Sigmoid colon (tissue), 6 donors: ENCODE measurements at regions not wholly inside any gene's neighbourhood (a gene's known extent, or its start where the extent isn't known, plus 50 kb on each side); places are given as distances from the start of the nearest gene placed in this dataset.
A peak's percentile ranks its signal among the peaks of the same experiment; 100 is the strongest.
"Not testable (repeated sequence)": the region's sequence is repeated elsewhere in the genome, so short reads cannot be mapped to it uniquely, and the experiment has no call there.

Experiments
- DNase-seq: peaks from one replicate; pipeline ENCODE4 v3.0.0-alpha.2; 2019
- H3K27ac ChIP-seq, 4 donors: fragments of 200-600 bp; sonication (generic); one replicate each; pipeline ENCODE4 v1.5.1; 2016 to 2019; ENCODE audit warnings: mild to moderate bottlenecking in 1 of 4
- H3K27me3 ChIP-seq, 3 donors: fragments of 200-600 bp; sonication (generic); one replicate each; pipeline ENCODE4 v1.5.1; 2019; ENCODE audit warnings: mild to moderate bottlenecking in 1 of 3
- H3K36me3 ChIP-seq, 4 donors: fragments of 200-600 bp; sonication (generic); one replicate each; pipeline ENCODE4 v1.5.1; 2016 to 2019
- H3K4me1 ChIP-seq, 4 donors: fragments of 200-600 bp; sonication (generic); one replicate each; pipeline ENCODE4 v1.5.1; 2017 to 2019
- H3K4me3 ChIP-seq, 4 donors: fragments of 200-600 bp; sonication (generic); one replicate each; pipeline ENCODE4 v1.5.1; 2017 to 2019; ENCODE audit warnings: mild to moderate bottlenecking in 2 of 4, moderate library complexity in 1 of 4
- H3K9me3 ChIP-seq, 4 donors: fragments of 200-600 bp in 3 of 4; sonication (generic) in 3 of 4; one replicate each; pipeline versions ENCODE4 v1.5.1 to v1.6.1; 2013 to 2019
- EP300 ChIP-seq, 4 donors: sonication (generic); formaldehyde crosslinking; IDR thresholded peaks; one replicate each; pipeline ENCODE4 v1.6.1; 2017; ENCODE audit warnings: antibody characterized with exemption in 4 of 4
- POLR2A ChIP-seq, 2 donors: fragments of 450-650 bp; IDR thresholded peaks; one replicate each; pipeline ENCODE4 v1.6.1; 2016; ENCODE audit warnings: antibody characterized with exemption in 2 of 2, mild to moderate bottlenecking in 2 of 2, moderate library complexity in 2 of 2
- POLR2AphosphoS5 ChIP-seq, 4 donors: sonication (generic); formaldehyde crosslinking; IDR thresholded peaks; one replicate each; pipeline ENCODE4 v1.6.1; 2017; ENCODE audit warnings: antibody characterized with exemption in 4 of 4
- WGBS, 2 donors: extraction: QIAGEN DNeasy Blood & Tissue Kit; methylation state at CpG; one replicate each; pipeline ENCODE4 v1.1.7; 2013; 5-methylcytosine and 5-hydroxymethylcytosine counted together
- intact Hi-C: fragments of 100-400 bp; cut with DNase I; formaldehyde crosslinking; loops from one replicate; pipeline ENCODE4 v1.15.1; 2023
- TF ChIP-seq, protein P1 (sequence below), 4 experiments: fragments of 450-650 bp in 3 of 4; fragments of 200-600 bp in 1 of 4; IDR thresholded peaks; one replicate each; pipeline ENCODE4 v1.5.1; 2016 to 2019; ENCODE audit warnings: antibody characterized with exemption in 4 of 4, mild to moderate bottlenecking in 3 of 4, moderate library complexity in 2 of 4
- donor health status: healthy with polysubstance abuse.
- donor health status: healthy.

DNA sequence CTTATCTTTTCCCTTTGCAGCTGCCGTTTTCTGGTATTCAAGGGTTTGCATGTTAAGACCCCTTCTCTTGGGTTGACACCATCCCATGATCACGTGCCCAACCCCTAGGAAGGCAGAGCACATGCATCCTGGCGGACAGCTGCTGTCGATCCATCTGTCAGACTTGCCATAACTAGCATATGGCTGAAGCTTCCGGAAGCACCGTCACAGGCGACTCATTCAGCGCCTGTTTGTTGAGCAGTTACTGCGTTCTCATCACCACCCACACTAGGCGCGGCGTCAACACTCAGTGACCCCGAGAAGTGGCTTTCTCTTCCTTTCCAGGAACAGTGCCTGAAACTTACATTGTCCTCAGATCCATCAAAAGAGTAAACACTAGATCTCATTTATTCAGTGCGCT, 93.6 kb downstream of the SOX1 start:
- H3K27ac ChIP-seq = no peak overlapping the region
- TF ChIP-seq EP300 (IDR thresholded peaks at IDR 0.05) (no peak), POLR2A (IDR thresholded peaks at IDR 0.05) (no peak), POLR2AphosphoS5 (IDR thresholded peaks at IDR 0.05) (no peak)
- TF ChIP-seq, protein P1, sequence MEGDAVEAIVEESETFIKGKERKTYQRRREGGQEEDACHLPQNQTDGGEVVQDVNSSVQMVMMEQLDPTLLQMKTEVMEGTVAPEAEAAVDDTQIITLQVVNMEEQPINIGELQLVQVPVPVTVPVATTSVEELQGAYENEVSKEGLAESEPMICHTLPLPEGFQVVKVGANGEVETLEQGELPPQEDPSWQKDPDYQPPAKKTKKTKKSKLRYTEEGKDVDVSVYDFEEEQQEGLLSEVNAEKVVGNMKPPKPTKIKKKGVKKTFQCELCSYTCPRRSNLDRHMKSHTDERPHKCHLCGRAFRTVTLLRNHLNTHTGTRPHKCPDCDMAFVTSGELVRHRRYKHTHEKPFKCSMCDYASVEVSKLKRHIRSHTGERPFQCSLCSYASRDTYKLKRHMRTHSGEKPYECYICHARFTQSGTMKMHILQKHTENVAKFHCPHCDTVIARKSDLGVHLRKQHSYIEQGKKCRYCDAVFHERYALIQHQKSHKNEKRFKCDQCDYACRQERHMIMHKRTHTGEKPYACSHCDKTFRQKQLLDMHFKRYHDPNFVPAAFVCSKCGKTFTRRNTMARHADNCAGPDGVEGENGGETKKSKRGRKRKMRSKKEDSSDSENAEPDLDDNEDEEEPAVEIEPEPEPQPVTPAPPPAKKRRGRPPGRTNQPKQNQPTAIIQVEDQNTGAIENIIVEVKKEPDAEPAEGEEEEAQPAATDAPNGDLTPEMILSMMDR (IDR thresholded peaks at IDR 0.05) = no peak
- H3K4me3 ChIP-seq = no peak overlapping the region
- DNase-seq = no peak
- H3K9me3 ChIP-seq = peaks cover 0 to 6% (median 0%) of the 10 kb centered on the region in 4 donors
- H3K4me1 ChIP-seq = no peaks in the 10 kb centered on the region
- intact Hi-C loops = no loop called here
- no peaks in the 10 kb centered on the region for H3K36me3 ChIP-seq
- H3K27me3 ChIP-seq = peaks cover 0 to 9% (median 0%) of the 10 kb centered on the region in 3 donors
- WGBS, 2 donors = 84 to 87% methylated on average over 14 of the region's 14 CpGs

DNA sequence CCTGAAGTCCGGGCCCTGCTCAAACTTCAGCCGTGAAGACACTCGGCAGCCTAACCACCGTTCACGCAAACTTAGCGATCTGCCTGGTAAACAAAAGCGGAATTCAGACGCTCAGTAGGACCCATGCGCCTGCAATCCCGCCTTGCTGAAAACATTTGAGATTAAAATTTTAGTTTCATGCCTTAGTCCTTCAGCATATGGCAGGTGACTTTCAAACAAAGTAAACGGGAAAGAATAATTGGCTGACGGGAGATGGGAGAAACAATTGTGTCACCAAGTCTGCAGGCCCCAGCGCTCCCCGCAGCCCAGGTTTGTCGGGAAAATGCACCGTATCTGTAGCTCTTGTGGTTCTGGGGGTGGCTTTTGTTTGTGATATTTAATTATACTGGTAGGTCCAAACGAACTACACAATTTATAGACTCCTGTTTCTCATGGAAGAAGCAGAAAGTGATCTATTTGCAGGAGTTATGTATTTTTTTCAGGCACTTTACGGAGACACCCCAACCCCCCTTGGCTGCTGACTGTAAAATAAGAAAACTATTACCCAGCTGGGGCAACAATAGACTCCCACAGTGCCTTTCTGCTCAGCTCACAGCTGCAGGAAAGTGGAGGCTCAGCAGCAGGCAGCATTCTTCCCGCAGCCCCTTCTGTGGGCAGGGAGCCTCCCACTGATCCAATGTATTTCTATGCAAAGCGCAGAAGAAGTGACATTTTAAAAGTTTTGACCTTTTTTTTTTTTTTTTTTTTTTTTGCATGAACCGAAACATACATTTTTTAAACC, 94.8 kb downstream of the SOX1 start:
- no peak for DNase-seq
- Histone ChIP-seq H3K9me3 (peaks cover 0 to 6% (median 0%) of the 10 kb centered on the region in 4 donors), H3K27me3 (peaks cover 0 to 15% (median 0%) of the 10 kb centered on the region in 3 donors), H3K4me3 (no peak overlapping the region), H3K36me3 (no peaks in the 10 kb centered on the region), H3K27ac (no peak overlapping the region), H3K4me1 (no peaks in the 10 kb centered on the region)
- no peak for TF ChIP-seq POLR2A (IDR thresholded peaks at IDR 0.05)
- TF ChIP-seq POLR2AphosphoS5 (IDR thresholded peaks at IDR 0.05) = no peak
- TF ChIP-seq, protein P1 (IDR thresholded peaks at IDR 0.05) = no peak
- WGBS, 2 donors = 53 to 86% methylated on average over 21 of the region's 21 CpGs
- intact Hi-C loops = no loop called here

DNA sequence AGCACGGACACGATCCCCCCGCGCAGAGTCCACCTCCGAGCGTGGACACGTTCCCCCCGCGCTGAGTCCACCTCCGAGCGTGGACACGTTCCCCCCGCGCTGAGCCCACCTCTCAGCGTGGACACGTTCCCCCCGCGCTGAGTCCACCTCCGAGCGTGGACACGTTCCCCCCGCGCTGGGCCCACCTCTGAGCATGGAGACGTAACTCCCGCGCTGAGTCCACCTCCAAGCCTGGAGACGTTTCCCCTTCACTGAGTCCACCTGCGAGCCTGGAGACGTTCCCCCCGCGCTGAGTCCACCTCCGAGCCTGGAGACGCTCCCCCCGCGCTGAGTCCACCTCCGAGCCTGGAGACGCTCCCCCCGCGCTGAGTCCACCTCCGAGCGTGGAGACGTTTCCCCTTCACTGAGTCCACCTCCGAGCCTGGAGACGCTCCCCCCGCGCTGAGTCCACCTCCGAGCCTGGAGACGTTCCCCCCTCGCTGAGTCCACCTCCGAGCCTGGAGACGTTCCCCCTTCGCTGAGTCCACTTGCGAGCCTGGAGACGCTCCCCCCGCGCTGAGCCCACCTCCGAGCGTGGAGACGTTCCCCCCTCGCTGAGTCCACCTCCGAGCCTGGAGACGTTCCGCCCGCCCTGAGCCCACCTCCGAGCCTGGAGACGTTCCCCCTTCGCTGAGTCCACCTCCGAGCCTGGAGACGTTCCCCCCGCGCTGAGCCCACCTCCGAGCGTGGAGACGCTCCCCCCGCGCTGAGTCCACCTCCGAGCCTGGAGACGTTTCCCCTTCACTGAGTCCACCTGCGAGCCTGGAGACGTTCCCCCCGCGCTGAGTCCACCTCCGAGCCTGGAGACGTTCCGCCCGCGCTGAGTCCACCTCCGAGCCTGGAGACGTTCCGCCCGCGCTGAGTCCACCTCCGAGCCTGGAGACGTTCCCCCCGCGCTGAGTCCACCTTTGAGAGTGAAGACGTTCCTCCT, 97.0 kb downstream of the SOX1 start:
- not testable (repeated sequence) for H3K4me3 ChIP-seq

DNA sequence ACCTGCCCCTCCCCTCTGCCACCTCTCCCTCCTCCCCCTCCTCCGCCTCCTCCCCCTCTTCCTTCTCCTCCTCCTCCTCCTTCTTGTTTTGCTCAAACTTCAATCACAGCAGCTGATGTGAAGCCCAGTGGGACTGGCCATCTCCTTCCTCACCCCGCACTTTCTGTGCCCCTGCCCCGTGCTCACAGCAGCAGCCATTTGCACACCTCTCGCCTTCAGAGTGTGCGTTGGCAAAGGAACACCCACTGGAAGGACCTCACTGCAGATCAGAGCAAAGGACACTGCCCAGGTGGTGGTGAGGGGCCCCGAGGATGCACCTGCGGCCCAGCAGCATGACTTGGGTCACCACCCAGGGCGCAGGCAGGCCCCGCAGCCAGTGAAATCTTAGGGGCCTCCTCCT, 98.8 kb downstream of the SOX1 start:
- H3K4me1 ChIP-seq = no peaks in the 10 kb centered on the region
- no peaks in the 10 kb centered on the region for H3K9me3 ChIP-seq
- H3K4me3 ChIP-seq = no peak overlapping the region
- H3K27me3 ChIP-seq = peaks cover 0 to 15% (median 0%) of the 10 kb centered on the region in 3 donors
- DNase-seq = no peak
- 73 to 85% methylated on average over 9 of the region's 9 CpGs for WGBS, 2 donors
- TF ChIP-seq EP300 (IDR thresholded peaks at IDR 0.05) = no peak
- no peak for TF ChIP-seq POLR2AphosphoS5 (IDR thresholded peaks at IDR 0.05)
- TF ChIP-seq, protein P1 (IDR thresholded peaks at IDR 0.05) = no peak
- TF ChIP-seq POLR2A (IDR thresholded peaks at IDR 0.05) = no peak
- H3K27ac ChIP-seq = no peak overlapping the region
- H3K36me3 ChIP-seq = no peaks in the 10 kb centered on the region
- intact Hi-C loops = no loop called here

More for the DNA sequence above, 97.0 kb downstream of the SOX1 start:
- H3K36me3 ChIP-seq, intact Hi-C loops, H3K9me3 ChIP-seq, H3K4me1 ChIP-seq, H3K27ac ChIP-seq: not testable (repeated sequence)
- DNase-seq = peak; percentile 33
- H3K27me3 ChIP-seq = peaks cover 0 to 15% (median 0%) of the 10 kb centered on the region in 3 donors
- WGBS, 2 donors = 96 to 97% methylated on average over 95 to 97 of the region's 97 CpGs

DNA sequence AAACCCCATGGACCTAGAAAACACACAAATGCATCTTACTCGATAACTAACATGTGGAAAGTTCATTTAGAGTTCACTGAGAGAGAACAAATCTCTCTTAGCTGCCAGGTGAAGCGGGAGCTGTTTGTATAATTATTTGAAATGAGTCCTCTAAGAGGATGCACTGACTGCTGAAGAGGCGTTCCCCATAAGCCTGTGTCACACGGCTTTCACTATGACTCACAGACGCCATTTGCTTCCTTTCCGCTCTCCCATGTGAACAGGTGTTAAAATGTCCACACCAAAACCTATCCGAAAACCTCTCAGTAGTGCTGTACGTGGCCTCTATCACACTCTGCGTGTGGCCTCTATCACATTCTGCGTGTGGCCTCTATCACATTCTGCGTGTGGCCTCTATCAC, 101.8 kb downstream of the SOX1 start:
- no peaks in the 10 kb centered on the region for H3K9me3 ChIP-seq
- intact Hi-C loops = no loop called here
- no peaks in the 10 kb centered on the region for H3K36me3 ChIP-seq
- DNase-seq = no peak
- H3K27ac ChIP-seq = no peak overlapping the region
- H3K4me1 ChIP-seq = peaks cover 0 to 11% (median 8%) of the 10 kb centered on the region in 4 donors
- peaks cover 0 to 17% (median 0%) of the 10 kb centered on the region in 3 donors for H3K27me3 ChIP-seq
- no peak for TF ChIP-seq POLR2A (IDR thresholded peaks at IDR 0.05)
- TF ChIP-seq EP300 (IDR thresholded peaks at IDR 0.05) = no peak
- TF ChIP-seq, protein P1 (IDR thresholded peaks at IDR 0.05) = no peak
- no peak for TF ChIP-seq POLR2AphosphoS5 (IDR thresholded peaks at IDR 0.05)
- 89 to 94% methylated on average over 11 of the region's 11 CpGs for WGBS, 2 donors
- H3K4me3 ChIP-seq = no peak overlapping the region
